Ishikawa (cell line): ENCODE measurements at regions not wholly inside any gene's neighbourhood (a gene's known extent, or its start where the extent isn't known, plus 50 kb on each side); places are given as distances from the start of the nearest gene placed in this dataset.

ENCODE experiments used
- EP300 ChIP-seq: IDR thresholded peaks from 2 replicates; pipeline ENCODE4 v1.6.1; 2012; ENCODE audit warnings: borderline replicate concordance
- MAX ChIP-seq: IDR thresholded peaks from 2 replicates; pipeline ENCODE4 v1.6.1; 2012
- RAD21 ChIP-seq: IDR thresholded peaks from 2 replicates; pipeline ENCODE4 v1.6.1; 2012; ENCODE audit warnings: low read depth
- REST ChIP-seq: IDR thresholded peaks from 2 replicates; pipeline ENCODE4 v1.6.1; 2012; ENCODE audit warnings: low read depth, mild to moderate bottlenecking
- TCF12 ChIP-seq: IDR thresholded peaks from 2 replicates; pipeline ENCODE4 v1.6.1; 2012; ENCODE audit warnings: low read depth
- USF1 ChIP-seq: IDR thresholded peaks from 2 replicates; pipeline ENCODE4 v1.6.1; 2012

GRCh38 chr2:167424221-167424620 lies 535.9 kb downstream of the XIRP2 start:
- TF ChIP-seq TCF12: no peak
- no peak for TF ChIP-seq USF1
- no peak for TF ChIP-seq MAX
- TF ChIP-seq RAD21: no peak
- no peak for TF ChIP-seq REST
- no peak for TF ChIP-seq EP300
